T-cell (primary cell): ENCODE measurements at regions not wholly inside any gene's neighbourhood (a gene's known extent, or its start where the extent isn't known, plus 50 kb on each side); places are given as distances from the start of the nearest gene placed in this dataset.
"Not testable (repeated sequence)": the region's sequence is repeated elsewhere in the genome, so short reads cannot be mapped to it uniquely, and the experiment has no call there.

Source experiments
- ATAC-seq, 4 experiments: fragments of 200-7000 bp in 3 of 4; fragments of 150-1000 bp in 1 of 4; cut with Tn5 transposase; replicated peaks in 1 of 4; 1 replicate in 3 of 4; 2 replicates in 1 of 4; pipeline ENCODE4 v1.10.0; 2021; ENCODE audit warnings: moderate library complexity in 3 of 4, mild to moderate bottlenecking in 2 of 4, moderate number of reproducible peaks in 1 of 4
- CTCF ChIA-PET, 2 donors: fragments of 300-600 bp; sonication (Branson Sonifier 250); formaldehyde crosslinking; loops; one replicate each; lab custom pipeline; 2022; ENCODE audit warnings: antibody characterized with exemption in 2 of 2; lab: Charles Lee
- POLR2A ChIA-PET, 2 donors: fragments of 300-600 bp; sonication (Branson Sonifier 250); formaldehyde crosslinking; loops; one replicate each; lab custom pipeline; 2022; ENCODE audit warnings: antibody characterized with exemption in 2 of 2; lab: Charles Lee
- DNase-seq, 35 experiments: peaks; one replicate each; pipeline versions ENCODE4 v3.0.0 to v3.0.0-alpha.2; 2013 to 2023
- H3K27ac ChIP-seq: one replicate; pipeline ENCODE4 v1.5.1; 2013; ENCODE audit warnings: low read length
- H3K27me3 ChIP-seq, 2 experiments: replicated peaks in 1 of 2; 1 replicate in 1 of 2; 2 replicates in 1 of 2; pipeline versions ENCODE4 v1.6.1 to v1.7.0; 2013; ENCODE audit warnings: low read length in 1 of 2, mixed read lengths in 1 of 2; ENCODE audit not compliant: control insufficient read depth in 2 of 2, insufficient read depth in 2 of 2; ENCODE audit errors: extremely low read depth in 1 of 2
- H3K36me3 ChIP-seq, 2 donors: 1 replicate in 1 of 2; 2 replicates in 1 of 2; pipeline versions ENCODE4 v1.6.1 to v1.7.0; 2013; ENCODE audit warnings: low read length in 1 of 2; ENCODE audit not compliant: control insufficient read depth in 2 of 2, insufficient read depth in 1 of 2; ENCODE audit errors: extremely low read depth in 1 of 2
- H3K4me1 ChIP-seq, 2 experiments: 1 replicate in 1 of 2; 2 replicates in 1 of 2; pipeline versions ENCODE4 v1.6.1 to v1.7.0; 2013; ENCODE audit warnings: low read length in 2 of 2, mixed read lengths in 1 of 2; ENCODE audit not compliant: insufficient read depth in 2 of 2, control insufficient read depth in 1 of 2; ENCODE audit errors: extremely low read depth in 1 of 2
- H3K4me3 ChIP-seq, 2 donors: 1 replicate in 1 of 2; 2 replicates in 1 of 2; pipeline versions ENCODE4 v1.5.1 to v1.7.0; 2013; ENCODE audit warnings: mild to moderate bottlenecking in 2 of 2, low read length in 1 of 2, moderate library complexity in 1 of 2; ENCODE audit not compliant: control insufficient read depth in 1 of 2; ENCODE audit errors: extremely low read depth in 1 of 2
- H3K9me3 ChIP-seq: 2 replicates; pipeline ENCODE4 v1.7.0; 2013
- H3K27ac Mint-ChIP-seq, 2 donors: one replicate each; pipeline ENCODE4 v1.8.0; 2020 to 2021; ENCODE audit warnings: mild to moderate bottlenecking in 2 of 2, mixed read lengths in 2 of 2
- H3K27me3 Mint-ChIP-seq, 2 donors: one replicate each; pipeline ENCODE4 v1.8.0; 2021 to 2022; ENCODE audit warnings: mixed read lengths in 2 of 2
- H3K36me3 Mint-ChIP-seq: one replicate; pipeline ENCODE4 v1.8.0; 2021; ENCODE audit warnings: mixed read lengths
- H3K4me1 Mint-ChIP-seq, 3 donors: one replicate each; pipeline ENCODE4 v1.8.0; 2020 to 2022; ENCODE audit warnings: mixed read lengths in 3 of 3, mild to moderate bottlenecking in 1 of 3
- H3K4me3 Mint-ChIP-seq, 3 donors: one replicate each; pipeline ENCODE4 v1.8.0; 2020 to 2022; ENCODE audit warnings: mild to moderate bottlenecking in 3 of 3, mixed read lengths in 3 of 3, moderate library complexity in 3 of 3
- H3K9me3 Mint-ChIP-seq, 3 donors: one replicate each; pipeline ENCODE4 v1.8.0; 2020 to 2022; ENCODE audit warnings: mixed read lengths in 3 of 3
- WGBS: methylation state at CpG from one replicate; pipeline ENCODE4 v1.1.5; 2013; ENCODE audit warnings: missing lambda C conversion rate; ENCODE audit not compliant: insufficient coverage; 5-methylcytosine and 5-hydroxymethylcytosine counted together

DNA sequence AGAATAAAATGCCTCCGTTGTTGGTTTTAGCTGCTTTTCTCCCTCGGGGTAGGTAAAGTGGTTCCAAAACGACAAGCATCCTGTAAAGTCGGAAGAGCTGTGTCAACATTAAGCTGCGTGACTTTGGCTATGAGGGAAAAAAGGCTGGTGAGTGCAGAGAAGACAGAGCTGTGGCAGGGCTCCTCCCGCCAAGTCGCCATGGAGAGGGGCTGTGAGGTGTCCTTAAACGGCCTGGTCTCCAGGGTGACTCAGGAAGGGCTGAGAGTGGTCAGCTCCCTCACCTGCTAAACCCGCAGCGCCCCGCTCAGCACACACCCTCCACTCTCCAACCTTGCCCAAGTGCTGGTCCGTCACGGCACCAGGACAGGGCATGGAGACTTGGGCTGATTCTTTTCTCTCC, 91.6 kb upstream of the SAMD11 start:
- H3K27ac ChIP-seq = no peak overlapping the region

DNA sequence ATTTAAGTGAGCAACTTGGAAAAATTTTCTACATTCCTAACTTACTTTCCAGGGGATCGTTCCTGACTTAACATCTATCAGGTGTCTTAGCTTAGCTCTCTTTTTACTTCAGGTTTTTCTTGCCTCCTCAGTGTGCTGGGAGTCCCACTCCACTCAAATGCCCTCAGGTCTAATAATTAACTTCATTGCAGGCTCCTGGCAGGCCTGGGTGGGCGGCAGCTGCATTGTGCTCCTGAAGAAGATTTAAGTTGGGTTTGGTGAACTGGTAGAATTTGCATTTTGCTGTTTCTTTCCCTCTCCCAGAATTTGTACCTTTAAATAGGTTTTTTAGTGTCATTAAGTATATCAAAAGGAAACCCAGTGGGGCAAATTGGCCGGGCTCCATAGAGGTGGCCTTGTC, 90.5 kb upstream of the SAMD11 start:
- H3K9me3 ChIP-seq, CTCF ChIA-PET, ATAC-seq, H3K27me3 ChIP-seq, DNase-seq, H3K27me3 Mint-ChIP-seq, POLR2A ChIA-PET, H3K4me3 Mint-ChIP-seq, H3K27ac ChIP-seq, H3K9me3 Mint-ChIP-seq, H3K27ac Mint-ChIP-seq, H3K4me3 ChIP-seq: not testable (repeated sequence)
- peaks cover 33% of the 10 kb centered on the region for H3K36me3 Mint-ChIP-seq
- no CpG with 5 or more reads among the region's 3 CpGs for WGBS
- H3K4me1 Mint-ChIP-seq = peaks cover 34 to 49% (median 46%) of the 10 kb centered on the region in 3 donors
- H3K4me1 ChIP-seq = peaks cover 10 to 11% of the 10 kb centered on the region in 2 experiments
- H3K36me3 ChIP-seq = peaks cover 12% of the 10 kb centered on the region in 2 donors

More for the DNA sequence above, 91.6 kb upstream of the SAMD11 start:
- DNase-seq (no peak), ATAC-seq (no peak)
- POLR2A ChIA-PET = no interaction called here
- Mint-ChIP-seq H3K27me3 (peaks cover 0 to 1% of the 10 kb centered on the region in 2 donors), H3K4me3 (no peak overlapping the region), H3K27ac (no peak overlapping the region), H3K9me3 (no peaks in the 10 kb centered on the region), H3K4me1 (peaks cover 28 to 40% (median 35%) of the 10 kb centered on the region in 3 donors), H3K36me3 (peaks cover 33% of the 10 kb centered on the region)
- peaks cover 12% of the 10 kb centered on the region in 2 donors for H3K36me3 ChIP-seq
- H3K4me3 ChIP-seq = no peak overlapping the region
- WGBS = 93% methylated on average over 3 of the region's 13 CpGs
- peaks cover 2 to 7% of the 10 kb centered on the region in 2 experiments for H3K4me1 ChIP-seq
- CTCF ChIA-PET = no interaction called here
- H3K9me3 ChIP-seq = no peaks in the 10 kb centered on the region
- no peaks in the 10 kb centered on the region for H3K27me3 ChIP-seq

DNA sequence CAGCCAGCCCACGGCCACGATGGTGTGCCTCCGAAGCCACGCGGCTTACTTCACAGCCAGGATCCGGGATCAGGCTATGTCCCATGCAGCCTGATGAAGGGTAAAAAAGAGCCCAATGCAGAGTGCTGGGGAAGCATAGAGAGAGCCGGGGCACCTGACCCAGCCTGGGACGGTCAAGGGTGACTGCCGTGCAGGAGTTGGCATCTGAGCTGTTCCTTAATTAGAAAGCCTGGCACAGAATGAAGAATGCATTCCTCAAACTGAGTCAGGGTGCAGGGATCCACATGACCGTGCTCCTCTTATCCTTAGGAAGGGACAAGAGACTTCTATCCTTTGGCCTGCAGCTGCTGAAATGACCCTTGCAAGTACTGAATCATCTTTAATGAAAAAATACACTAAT, 88.2 kb upstream of the SAMD11 start:
- H3K27ac ChIP-seq, CTCF ChIA-PET, H3K4me3 Mint-ChIP-seq, ATAC-seq, H3K9me3 ChIP-seq, H3K27ac Mint-ChIP-seq, H3K27me3 Mint-ChIP-seq, DNase-seq, POLR2A ChIA-PET, H3K4me3 ChIP-seq, H3K27me3 ChIP-seq, H3K9me3 Mint-ChIP-seq: not testable (repeated sequence)
- Mint-ChIP-seq H3K4me1 (peaks cover 34 to 53% (median 50%) of the 10 kb centered on the region in 3 donors), H3K36me3 (peaks cover 30% of the 10 kb centered on the region)
- H3K4me1 ChIP-seq = peaks cover 6 to 11% of the 10 kb centered on the region in 2 experiments
- H3K36me3 ChIP-seq = peaks cover 12% of the 10 kb centered on the region in 2 donors
- no CpG with 5 or more reads among the region's 10 CpGs for WGBS

DNA sequence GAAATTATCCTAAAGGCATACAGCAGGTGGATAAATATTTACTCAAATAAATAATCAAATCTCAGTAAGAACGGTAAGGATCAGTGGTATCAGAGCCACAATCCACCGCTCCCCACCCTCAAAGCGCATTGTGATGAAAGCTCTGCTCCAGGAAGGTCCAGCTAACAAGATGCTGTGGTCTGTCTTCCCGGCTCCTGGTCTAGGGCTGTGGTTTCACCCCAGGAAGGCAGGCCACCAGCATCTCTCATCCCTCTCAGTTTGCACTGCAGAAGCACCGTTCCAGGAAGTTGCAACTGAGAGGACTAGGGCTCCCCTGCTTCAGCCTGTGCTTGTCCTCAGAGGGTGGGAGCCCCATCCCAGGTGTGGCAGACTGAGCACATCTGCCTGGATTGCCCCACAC, 86.1 kb upstream of the SAMD11 start:
- H3K27me3 Mint-ChIP-seq, H3K9me3 Mint-ChIP-seq, DNase-seq, H3K9me3 ChIP-seq, H3K4me3 ChIP-seq, H3K27ac ChIP-seq, H3K27me3 ChIP-seq, CTCF ChIA-PET, ATAC-seq, POLR2A ChIA-PET: not testable (repeated sequence)
- H3K36me3 Mint-ChIP-seq = peaks cover 19% of the 10 kb centered on the region
- H3K4me1 ChIP-seq = peaks cover 17 to 22% of the 10 kb centered on the region in 2 experiments
- peaks cover 8 to 12% of the 10 kb centered on the region in 2 donors for H3K36me3 ChIP-seq
- peak overlapping the region in 1 of 3 donors; percentile 37 for H3K4me3 Mint-ChIP-seq
- H3K4me1 Mint-ChIP-seq = peaks cover 47 to 62% (median 59%) of the 10 kb centered on the region in 3 donors
- peak overlapping the region; percentile 28 to 83 for H3K27ac Mint-ChIP-seq
- WGBS = 72% methylated on average over 4 of the region's 5 CpGs

DNA sequence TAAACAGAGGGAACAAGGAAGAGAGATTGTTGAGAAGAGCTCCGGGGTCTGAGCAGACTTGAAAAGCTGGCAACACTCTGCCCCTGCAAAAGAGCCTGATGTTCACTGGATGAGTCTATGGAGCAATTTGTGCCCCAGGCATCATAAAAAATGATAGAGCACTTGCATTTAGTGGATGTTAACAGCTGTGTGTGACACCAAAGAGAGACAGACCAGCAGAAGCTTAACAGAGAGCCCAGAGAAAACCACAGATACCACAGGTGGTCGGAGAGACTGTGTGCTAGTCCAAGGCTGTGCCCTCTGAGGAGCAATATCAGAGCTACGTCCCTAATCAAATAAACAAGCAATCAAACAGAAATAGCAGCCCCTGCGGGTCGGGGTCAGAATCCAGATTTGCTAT, 85.4 kb upstream of the SAMD11 start:
- ATAC-seq = not testable (repeated sequence)

DNA sequence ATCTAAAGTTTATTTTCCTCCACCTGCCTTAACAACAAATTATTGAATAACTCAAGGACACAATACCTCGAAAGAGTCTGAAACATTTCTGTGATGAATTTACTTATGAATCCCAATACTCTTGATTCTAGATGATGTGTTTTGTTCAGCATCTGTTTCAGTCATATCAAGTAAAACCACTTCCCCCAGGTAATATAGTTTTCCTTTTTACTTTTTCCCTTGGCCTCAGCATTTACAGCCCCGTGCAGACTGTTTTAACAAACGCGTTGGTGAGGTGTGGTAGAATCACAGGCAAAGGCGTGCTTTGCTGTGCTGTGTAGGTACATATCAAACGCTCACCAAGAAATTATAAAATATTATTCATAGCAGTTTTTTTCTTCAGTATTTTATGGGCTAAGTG, 83.1 kb upstream of the SAMD11 start:
- H3K9me3 Mint-ChIP-seq, H3K36me3 ChIP-seq, CTCF ChIA-PET, H3K9me3 ChIP-seq, H3K27ac ChIP-seq, H3K36me3 Mint-ChIP-seq, H3K27me3 ChIP-seq, H3K27me3 Mint-ChIP-seq, H3K4me3 ChIP-seq, POLR2A ChIA-PET, DNase-seq: not testable (repeated sequence)
- ATAC-seq = peak in 1 of 4 experiments; percentile 23
- no CpG with 5 or more reads among the region's 6 CpGs for WGBS
- Mint-ChIP-seq H3K4me3 (peak overlapping the region in 1 of 3 donors; percentile 66), H3K27ac (peak overlapping the region; percentile 97), H3K4me1 (peaks cover 72 to 82% (median 81%) of the 10 kb centered on the region in 3 donors)
- H3K4me1 ChIP-seq = peaks cover 33 to 45% of the 10 kb centered on the region in 2 experiments

More for the DNA sequence above, 85.4 kb upstream of the SAMD11 start:
- Mint-ChIP-seq H3K4me3 (peak overlapping the region in 1 of 3 donors; percentile 37), H3K36me3 (peaks cover 15% of the 10 kb centered on the region), H3K4me1 (peaks cover 54 to 68% (median 64%) of the 10 kb centered on the region in 3 donors), H3K27ac (peak overlapping the region; percentile 73 to 83)
- Histone ChIP-seq H3K36me3 (peaks cover 5 to 10% of the 10 kb centered on the region in 2 donors), H3K4me1 (peaks cover 22 to 29% of the 10 kb centered on the region in 2 experiments)
- H3K9me3 Mint-ChIP-seq, H3K9me3 ChIP-seq, H3K27ac ChIP-seq, H3K27me3 Mint-ChIP-seq, DNase-seq, H3K4me3 ChIP-seq, H3K27me3 ChIP-seq, POLR2A ChIA-PET, CTCF ChIA-PET: not testable (repeated sequence)
- 93% methylated on average over 2 of the region's 5 CpGs for WGBS
